H1 (cell line): ENCODE measurements at regions not wholly inside any gene's neighbourhood (a gene's known extent, or its start where the extent isn't known, plus 50 kb on each side); places are given as distances from the start of the nearest gene placed in this dataset.

Source experiments
- POLR2A ChIP-seq, 2 experiments: IDR thresholded peaks; 1 replicate in 1 of 2; 2 replicates in 1 of 2; pipeline ENCODE4 v1.6.1; 2011; ENCODE audit warnings: low read depth in 2 of 2, low read length in 2 of 2, mild to moderate bottlenecking in 2 of 2; ENCODE audit errors: control extremely low read depth in 1 of 2
- TBP ChIP-seq: IDR thresholded peaks from 2 replicates; pipeline ENCODE4 v1.6.1; 2011; ENCODE audit warnings: low read depth, low read length, improper control_type of control experiment

- TF ChIP-seq TBP (no peak), POLR2A (IDR thresholded peaks at IDR 0.05; ENCODE audit: control extremely low read depth in 1 of 2, low read depth in 2 of 2, low read length in 2 of 2) (no peak)
These were observed 121.1 kb downstream of the IRS2 start (continued) for GRCh38 chr13:109665240-109665639.
